HepG2 (cell line): ENCODE measurements at regions not wholly inside any gene's neighbourhood (a gene's known extent, or its start where the extent isn't known, plus 50 kb on each side); places are given as distances from the start of the nearest gene placed in this dataset.

Experiments used
- ESRRA ChIP-seq: sonication (generic); formaldehyde crosslinking; IDR thresholded peaks from 2 replicates; pipeline ENCODE4 v1.5.1; 2020; ENCODE audit warnings: mild to moderate bottlenecking, low read depth, missing genetic modification reagents
- NFE2L2 ChIP-seq: fragments of 150-350 bp; IDR thresholded peaks from 2 replicates; pipeline ENCODE4 v1.6.1; 2014; ENCODE audit warnings: low read length
- POLR2A ChIP-seq, 2 experiments: IDR thresholded peaks; 2 replicates each; pipeline ENCODE4 v1.6.1; 2011; ENCODE audit warnings: low read depth in 2 of 2, low read length in 2 of 2, mild to moderate bottlenecking in 1 of 2, moderate library complexity in 1 of 2; ENCODE audit not compliant: insufficient read depth in 1 of 2
- RAD21 ChIP-seq: fragments of 450-650 bp; formaldehyde crosslinking; IDR thresholded peaks from 2 replicates; pipeline ENCODE4 v1.5.0; 2020; ENCODE audit warnings: mild to moderate bottlenecking
- TAF1 ChIP-seq: sonication (generic); formaldehyde crosslinking; IDR thresholded peaks from 2 replicates; pipeline ENCODE4 v1.4.0; 2020; ENCODE audit warnings: missing genetic modification reagents
- TCF7L2 ChIP-seq: IDR thresholded peaks from 2 replicates; pipeline ENCODE4 v1.6.1; 2011; ENCODE audit warnings: mild to moderate bottlenecking, low read depth, low read length, moderate library complexity

DNA sequence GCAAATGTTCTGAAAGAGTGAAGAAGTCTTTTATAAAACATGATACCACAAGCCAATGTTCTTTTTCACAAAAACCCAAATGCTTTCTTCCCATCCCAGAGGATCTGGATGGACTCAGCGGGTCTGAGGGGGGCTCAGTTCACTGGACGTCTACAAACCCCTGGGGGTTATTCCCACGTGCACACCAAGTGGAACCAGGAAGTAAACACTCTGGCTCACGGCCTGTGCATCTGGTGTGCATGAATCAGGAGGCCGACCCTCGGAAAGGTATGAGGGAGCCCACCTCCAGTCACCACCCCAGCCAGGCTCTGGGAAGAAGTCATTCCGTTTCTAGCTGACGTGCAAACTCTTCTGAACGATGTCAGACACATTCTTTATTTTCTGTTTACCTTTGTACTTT, 252.2 kb downstream of the DLL1 start:
- no peak for TF ChIP-seq POLR2A (IDR thresholded peaks at IDR 0.05; ENCODE audit: insufficient read depth in 1 of 2, low read depth in 2 of 2, low read length in 2 of 2)
- TF ChIP-seq ESRRA (CRISPR knock-in tag) = no peak
- TF ChIP-seq TAF1 (CRISPR knock-in tag) = no peak
- TF ChIP-seq TCF7L2 = no peak
- no peak for TF ChIP-seq NFE2L2
- no peak for TF ChIP-seq RAD21 (CRISPR knock-in tag)
